BE2C (cell line): ENCODE measurements at regions not wholly inside any gene's neighbourhood (a gene's known extent, or its start where the extent isn't known, plus 50 kb on each side); places are given as distances from the start of the nearest gene placed in this dataset.

Experiments used
- DNase-seq: peaks from one replicate; pipeline ENCODE4 v3.0.0-alpha.2; 2020
- H3K27me3 ChIP-seq: fragments of 250-450 bp; sonication (Bioruptor Pico); 2 replicates; pipeline ENCODE4 v1.5.1; 2020; ENCODE audit warnings: mild to moderate bottlenecking
- H3K36me3 ChIP-seq: fragments of 250-450 bp; sonication (Bioruptor Pico); 2 replicates; pipeline ENCODE4 v1.5.1; 2020; ENCODE audit warnings: mild to moderate bottlenecking
- H3K4me1 ChIP-seq: fragments of 250-450 bp; sonication (Bioruptor Pico); 2 replicates; pipeline ENCODE4 v1.5.1; 2020
- H3K4me3 ChIP-seq: 2 replicates; pipeline ENCODE4 v1.5.1; 2011; ENCODE audit warnings: low read depth, low read length
- H3K9me3 ChIP-seq: fragments of 250-450 bp; sonication (Bioruptor Pico); 2 replicates; pipeline ENCODE4 v1.5.1; 2020
- CTCF ChIP-seq: IDR thresholded peaks from 2 replicates; pipeline ENCODE4 v1.5.1; 2012; ENCODE audit warnings: mild to moderate bottlenecking, low read depth, low read length

- no peaks in the 10 kb centered on the region for H3K9me3 ChIP-seq
- no peaks in the 10 kb centered on the region for H3K36me3 ChIP-seq
- H3K4me1 ChIP-seq: no peaks in the 10 kb centered on the region
- no peak for DNase-seq
- no peak overlapping the region for H3K4me3 ChIP-seq
- no peaks in the 10 kb centered on the region for H3K27me3 ChIP-seq
- TF ChIP-seq CTCF: no peak
Observed at GRCh38 chrX:25156832-25157231, 141.1 kb upstream of the ARX start.

- DNase-seq: no peak
- H3K36me3 ChIP-seq: no peaks in the 10 kb centered on the region
- H3K27me3 ChIP-seq: no peaks in the 10 kb centered on the region
- no peak for TF ChIP-seq CTCF
- H3K4me3 ChIP-seq: no peak overlapping the region
- no peaks in the 10 kb centered on the region for H3K9me3 ChIP-seq
- H3K4me1 ChIP-seq: no peaks in the 10 kb centered on the region
Observed at GRCh38 chrX:25156323-25156722, 140.6 kb upstream of the ARX start.

- H3K27me3 ChIP-seq: no peaks in the 10 kb centered on the region
- no peak for DNase-seq
- H3K9me3 ChIP-seq: no peaks in the 10 kb centered on the region
- no peak for TF ChIP-seq CTCF
- no peaks in the 10 kb centered on the region for H3K4me1 ChIP-seq
- H3K4me3 ChIP-seq: no peak overlapping the region
- H3K36me3 ChIP-seq: no peaks in the 10 kb centered on the region
Observed at GRCh38 chrX:25154168-25154567, 138.4 kb upstream of the ARX start.

GRCh38 chrX:25151749-25152148 lies 136.0 kb upstream of the ARX start:
- H3K27me3 ChIP-seq: no peaks in the 10 kb centered on the region
- H3K4me1 ChIP-seq: no peaks in the 10 kb centered on the region
- H3K4me3 ChIP-seq: no peak overlapping the region
- no peaks in the 10 kb centered on the region for H3K36me3 ChIP-seq
- DNase-seq: no peak
- no peaks in the 10 kb centered on the region for H3K9me3 ChIP-seq
- TF ChIP-seq CTCF: no peak

GRCh38 chrX:25144043-25144940 lies 128.5 kb upstream of the ARX start:
- H3K4me3 ChIP-seq: no peak overlapping the region
- DNase-seq: peak; percentile 61
- no peaks in the 10 kb centered on the region for H3K4me1 ChIP-seq
- H3K27me3 ChIP-seq: no peaks in the 10 kb centered on the region
- no peaks in the 10 kb centered on the region for H3K36me3 ChIP-seq
- H3K9me3 ChIP-seq: no peaks in the 10 kb centered on the region
- TF ChIP-seq CTCF: peak; percentile 63

- Histone ChIP-seq H3K27me3 (no peaks in the 10 kb centered on the region), H3K4me1 (no peaks in the 10 kb centered on the region), H3K9me3 (no peaks in the 10 kb centered on the region), H3K36me3 (no peaks in the 10 kb centered on the region), H3K4me3 (no peak overlapping the region)
- no peak for TF ChIP-seq CTCF
- no peak for DNase-seq
Observed at GRCh38 chrX:25143596-25143995, 127.8 kb upstream of the ARX start.
